Mesenchymal stem cell (in vitro differentiated cells and primary cell): ENCODE measurements at regions not wholly inside any gene's neighbourhood (a gene's known extent, or its start where the extent isn't known, plus 50 kb on each side); places are given as distances from the start of the nearest gene placed in this dataset. TPM values are rescaled to one million over a fixed set of nuclear protein-coding genes. Genes with fewer than 3 reads are reported as not detected.

ENCODE experiments used
- DNase-seq: peaks from one replicate; pipeline ENCODE4 v3.0.0-alpha.2; 2013
- H2AFZ ChIP-seq: one replicate; pipeline ENCODE4 v1.6.1; 2013; ENCODE audit warnings: low read depth, mild to moderate bottlenecking, control low read depth, inconsistent platforms, low read length, moderate library complexity
- H2AK5ac ChIP-seq: 2 replicates; pipeline ENCODE4 v1.6.1; 2013; ENCODE audit warnings: low read length, moderate library complexity, mild to moderate bottlenecking, inconsistent platforms; ENCODE audit not compliant: severe bottlenecking
- H2BK120ac ChIP-seq: one replicate; pipeline ENCODE4 v1.6.1; 2013; ENCODE audit warnings: low read depth, mild to moderate bottlenecking, inconsistent platforms, low read length, moderate library complexity
- H2BK12ac ChIP-seq, 2 experiments: one replicate each; pipeline ENCODE4 v1.6.1; 2013; ENCODE audit warnings: inconsistent platforms in 2 of 2, low read length in 2 of 2, mild to moderate bottlenecking in 2 of 2, moderate library complexity in 2 of 2, control low read depth in 1 of 2
- H2BK15ac ChIP-seq: one replicate; pipeline ENCODE4 v1.6.1; 2013; ENCODE audit warnings: mild to moderate bottlenecking, low read depth, inconsistent platforms; ENCODE audit not compliant: poor library complexity, severe bottlenecking
- H2BK5ac ChIP-seq: 2 replicates; pipeline ENCODE4 v1.6.1; 2013; ENCODE audit warnings: low read depth, mild to moderate bottlenecking, low read length, control low read depth, inconsistent platforms; ENCODE audit not compliant: poor library complexity, severe bottlenecking
- H3K14ac ChIP-seq, 2 experiments: one replicate each; pipeline ENCODE4 v1.6.1; 2013; ENCODE audit warnings: inconsistent platforms in 2 of 2, low read length in 2 of 2, control low read depth in 1 of 2, mild to moderate bottlenecking in 1 of 2, moderate library complexity in 1 of 2
- H3K18ac ChIP-seq, 2 experiments: one replicate each; pipeline ENCODE4 v1.6.1; 2013; ENCODE audit warnings: inconsistent platforms in 2 of 2, low read length in 2 of 2, control low read depth in 1 of 2, low read depth in 1 of 2, mild to moderate bottlenecking in 1 of 2
- H3K23ac ChIP-seq, 2 experiments: one replicate each; pipeline ENCODE4 v1.6.1; 2013; ENCODE audit warnings: inconsistent platforms in 2 of 2, low read length in 2 of 2, mild to moderate bottlenecking in 2 of 2, moderate library complexity in 2 of 2, control low read depth in 1 of 2
- H3K27ac ChIP-seq: 2 replicates; pipeline ENCODE4 v1.5.1; 2013; ENCODE audit warnings: mild to moderate bottlenecking, moderate library complexity, low read length, control low read depth, inconsistent platforms; ENCODE audit not compliant: poor library complexity, severe bottlenecking
- H3K27me3 ChIP-seq, 2 experiments: 2 replicates each; pipeline versions ENCODE4 v1.6.1 to v1.7.0; 2013; ENCODE audit warnings: low read length in 2 of 2, mild to moderate bottlenecking in 2 of 2, moderate library complexity in 2 of 2, control low read depth in 1 of 2, inconsistent platforms in 1 of 2; ENCODE audit not compliant: control insufficient read depth in 1 of 2, insufficient read depth in 1 of 2
- H3K36me3 ChIP-seq, 2 experiments: 2 replicates each; pipeline versions ENCODE4 v1.6.1 to v1.7.0; 2013; ENCODE audit warnings: low read length in 2 of 2, control low read depth in 1 of 2, inconsistent platforms in 1 of 2, low read depth in 1 of 2, mild to moderate bottlenecking in 1 of 2; ENCODE audit not compliant: insufficient read depth in 2 of 2, control insufficient read depth in 1 of 2
- H3K4ac ChIP-seq, 2 experiments: one replicate each; pipeline ENCODE4 v1.6.1; 2013; ENCODE audit warnings: inconsistent platforms in 2 of 2, low read length in 2 of 2, mild to moderate bottlenecking in 2 of 2, moderate library complexity in 2 of 2, control low read depth in 1 of 2, low read depth in 1 of 2
- H3K4me1 ChIP-seq: 2 replicates; pipeline ENCODE4 v1.6.1; 2013; ENCODE audit warnings: low read depth, low read length, control low read depth; ENCODE audit not compliant: control insufficient read depth, insufficient read depth
- H3K4me2 ChIP-seq: 2 replicates; pipeline ENCODE4 v1.6.1; 2013; ENCODE audit warnings: low read length, mild to moderate bottlenecking, inconsistent platforms; ENCODE audit not compliant: poor library complexity, severe bottlenecking
- H3K4me3 ChIP-seq, 2 experiments: 2 replicates each; pipeline versions ENCODE4 v1.5.1 to v1.7.0; 2013; ENCODE audit warnings: low read length in 2 of 2, mild to moderate bottlenecking in 2 of 2, control low read depth in 1 of 2, low read depth in 1 of 2; ENCODE audit not compliant: insufficient read depth in 1 of 2
- H3K79me1 ChIP-seq: replicated peaks from 2 replicates; pipeline ENCODE4 v1.6.1; 2013; ENCODE audit warnings: mild to moderate bottlenecking, control low read depth, low read length, inconsistent platforms; ENCODE audit not compliant: poor library complexity, severe bottlenecking
- H3K9ac ChIP-seq: 2 replicates; pipeline ENCODE4 v1.7.0; 2013; ENCODE audit warnings: mild to moderate bottlenecking, low read length, moderate library complexity
- H3K9me3 ChIP-seq: 2 replicates; pipeline ENCODE4 v1.7.0; 2013; ENCODE audit warnings: mild to moderate bottlenecking, low read length; ENCODE audit not compliant: control insufficient read depth
- H4K8ac ChIP-seq: one replicate; pipeline ENCODE4 v1.6.1; 2013; ENCODE audit warnings: inconsistent platforms, mild to moderate bottlenecking, low read length, moderate library complexity
- H4K91ac ChIP-seq: one replicate; pipeline ENCODE4 v1.6.1; 2013; ENCODE audit warnings: mild to moderate bottlenecking, low read length, inconsistent platforms
- WGBS: methylation state at CpG from one replicate; pipeline ENCODE4 v1.1.7; 2013; ENCODE audit warnings: mixed read lengths; 5-methylcytosine and 5-hydroxymethylcytosine counted together
- small RNA-seq: library from polyadenylated mRNA; stranded (forward); fragments of <200 nt; extraction: miRNeasy Mini kit (QIAGEN cat#:217004); gene quantifications from one replicate; pipeline ENCODE3, GENCODE V24; 2013; ENCODE audit warnings: low read depth

DNA sequence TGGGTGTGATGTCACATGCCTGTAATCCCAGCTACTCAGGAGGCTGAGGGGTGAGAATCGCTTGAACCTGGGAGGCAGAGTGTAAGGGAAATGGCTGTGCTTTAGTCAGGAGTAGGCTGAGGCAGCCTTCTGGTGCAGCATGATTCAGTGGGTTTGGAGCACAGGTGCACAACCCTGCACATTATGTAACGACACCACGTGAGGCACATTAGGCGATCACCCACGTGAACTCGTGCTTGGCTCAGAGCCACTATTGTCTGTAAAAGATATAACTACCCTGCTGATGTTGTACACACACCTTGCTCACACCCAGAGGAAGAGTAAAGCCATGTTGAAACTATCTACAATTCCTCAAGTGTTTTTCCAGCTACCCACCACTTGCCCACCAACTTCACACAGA, 54.8 kb upstream of the ZC3H15 start:
- H3K4me1 ChIP-seq, result no peaks in the 10 kb centered on the region
- H3K9ac ChIP-seq, result no peak overlapping the region
- no peak overlapping the region for H3K14ac ChIP-seq
- H3K79me1 ChIP-seq, result no peaks in the 10 kb centered on the region
- 96% methylated on average over 6 of the region's 6 CpGs for WGBS
- H4K91ac ChIP-seq, result no peak overlapping the region
- H3K4me2 ChIP-seq, result no peak overlapping the region
- H4K8ac ChIP-seq, result no peak overlapping the region
- H3K27ac ChIP-seq, result no peak overlapping the region
- H3K9me3 ChIP-seq, result no peaks in the 10 kb centered on the region
- H3K4ac ChIP-seq, result no peak overlapping the region
- H2BK5ac ChIP-seq, result no peak overlapping the region
- no peak overlapping the region for H3K4me3 ChIP-seq
- H3K36me3 ChIP-seq, result peaks cover 0 to 10% of the 10 kb centered on the region in 2 experiments
- no peaks in the 10 kb centered on the region for H3K27me3 ChIP-seq
- H2AK5ac ChIP-seq, result no peak overlapping the region
- H3K18ac ChIP-seq, result no peak overlapping the region
- no peak for DNase-seq
- H2BK120ac ChIP-seq, result no peak overlapping the region
- no peak overlapping the region for H2BK15ac ChIP-seq
- no peak overlapping the region for H2BK12ac ChIP-seq
- H2AFZ ChIP-seq, result no peak overlapping the region
- H3K23ac ChIP-seq, result no peak overlapping the region

DNA sequence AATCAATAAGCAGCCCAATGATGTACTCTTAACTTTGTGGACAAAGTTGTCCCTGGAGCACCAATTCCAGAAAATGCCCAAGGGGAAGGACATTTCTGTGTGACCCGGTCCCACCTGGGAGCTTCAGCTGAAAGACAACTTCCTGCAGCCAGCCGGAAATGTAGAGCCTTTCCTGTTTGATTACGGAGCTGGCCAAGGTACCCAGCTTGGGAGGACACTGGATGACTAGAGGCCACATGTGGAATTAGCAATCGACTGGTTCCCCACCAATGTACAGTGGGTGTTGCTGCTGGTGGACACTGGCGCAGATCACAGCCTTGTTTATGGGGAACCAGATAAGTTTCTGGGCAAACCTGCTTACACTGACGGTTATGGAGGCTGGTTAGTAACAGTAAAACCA, 53.0 kb upstream of the ZC3H15 start:
- Histone ChIP-seq H4K91ac (no peak overlapping the region), H3K4me3 (no peak overlapping the region), H3K9ac (no peak overlapping the region), H3K23ac (no peak overlapping the region), H3K14ac (no peak overlapping the region), H3K4me2 (no peak overlapping the region), H2BK15ac (no peak overlapping the region), H3K4ac (no peak overlapping the region), H3K79me1 (no peaks in the 10 kb centered on the region), H3K4me1 (no peaks in the 10 kb centered on the region), H4K8ac (no peak overlapping the region), H2AK5ac (no peak overlapping the region), H3K36me3 (peaks cover 0 to 14% of the 10 kb centered on the region in 2 experiments), H2BK5ac (no peak overlapping the region), H2BK12ac (no peak overlapping the region), H2BK120ac (no peak overlapping the region), H3K27ac (no peak overlapping the region), H2AFZ (no peak overlapping the region), H3K9me3 (no peaks in the 10 kb centered on the region), H3K27me3 (no peaks in the 10 kb centered on the region), H3K18ac (no peak overlapping the region)
- WGBS, result 94% methylated on average over 6 of the region's 6 CpGs
- no peak for DNase-seq

DNA sequence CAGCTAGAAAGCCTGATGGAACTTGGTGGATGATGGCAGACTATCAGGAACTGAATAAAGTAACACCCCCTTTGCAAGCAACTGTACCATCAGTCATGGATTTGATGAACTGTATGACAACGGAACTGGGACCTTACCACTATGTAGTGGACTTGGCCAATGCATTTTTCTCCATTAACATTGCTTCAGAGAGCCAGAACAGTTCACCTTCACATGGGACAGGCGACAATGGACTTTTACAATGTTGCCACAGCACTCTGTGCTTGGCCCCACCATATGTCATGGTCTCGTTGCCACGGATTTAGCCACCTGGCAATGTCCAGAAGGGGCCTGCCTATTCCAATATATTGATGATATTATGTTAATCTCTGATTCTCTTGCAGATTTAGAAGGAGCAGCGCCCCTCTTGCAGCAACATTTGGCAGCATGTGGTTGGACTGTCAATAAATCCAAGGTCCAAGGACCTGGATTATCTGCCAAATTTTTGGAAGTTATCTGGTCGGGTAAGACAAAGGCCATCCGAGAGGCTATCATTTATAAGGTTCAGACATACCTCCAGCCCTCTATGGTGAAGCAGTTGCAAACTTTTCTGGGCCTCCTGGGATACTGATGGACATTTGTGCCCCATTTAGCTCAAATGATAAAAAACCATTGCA, 52.2 kb upstream of the ZC3H15 start:
- no peak overlapping the region for H3K4me2 ChIP-seq
- H3K4ac ChIP-seq, result no peak overlapping the region
- no peak overlapping the region for H2BK5ac ChIP-seq
- H3K14ac ChIP-seq, result no peak overlapping the region
- H3K9ac ChIP-seq, result no peak overlapping the region
- no peak overlapping the region for H3K27ac ChIP-seq
- no peak overlapping the region for H2BK12ac ChIP-seq
- no peak for DNase-seq
- no peak overlapping the region for H3K4me3 ChIP-seq
- no peaks in the 10 kb centered on the region for H3K4me1 ChIP-seq
- peaks cover 0 to 14% of the 10 kb centered on the region in 2 experiments for H3K36me3 ChIP-seq
- no peak overlapping the region for H4K91ac ChIP-seq
- no peak overlapping the region for H4K8ac ChIP-seq
- no peak overlapping the region for H3K23ac ChIP-seq
- H3K9me3 ChIP-seq, result no peaks in the 10 kb centered on the region
- H2BK15ac ChIP-seq, result no peak overlapping the region
- H3K27me3 ChIP-seq, result no peaks in the 10 kb centered on the region
- H2AFZ ChIP-seq, result no peak overlapping the region
- no peak overlapping the region for H2AK5ac ChIP-seq
- H3K18ac ChIP-seq, result no peak overlapping the region
- WGBS, result 94% methylated on average over 7 of the region's 7 CpGs
- no peaks in the 10 kb centered on the region for H3K79me1 ChIP-seq
- no peak overlapping the region for H2BK120ac ChIP-seq

Small RNA genes in the stretch of these regions (small RNA-seq; reads per million reads assigned to genes)
- gene AC104058.1, result not detected
